Activated CD4-positive, alpha-beta T cell treated with anti-CD3 and anti-CD28 coated beads, Interleukin-2, amount 50 U/mL, for 16 hours (primary cell): ENCODE measurements at regions not wholly inside any gene's neighbourhood (a gene's known extent, or its start where the extent isn't known, plus 50 kb on each side); places are given as distances from the start of the nearest gene placed in this dataset.

Experiments
- DNase-seq: peaks from one replicate; pipeline ENCODE4 v3.0.0-alpha.2; 2020

- no peak for DNase-seq
Measured at GRCh38 chr14:53793790-53794505, 162.7 kb downstream of the BMP4 start.

DNA sequence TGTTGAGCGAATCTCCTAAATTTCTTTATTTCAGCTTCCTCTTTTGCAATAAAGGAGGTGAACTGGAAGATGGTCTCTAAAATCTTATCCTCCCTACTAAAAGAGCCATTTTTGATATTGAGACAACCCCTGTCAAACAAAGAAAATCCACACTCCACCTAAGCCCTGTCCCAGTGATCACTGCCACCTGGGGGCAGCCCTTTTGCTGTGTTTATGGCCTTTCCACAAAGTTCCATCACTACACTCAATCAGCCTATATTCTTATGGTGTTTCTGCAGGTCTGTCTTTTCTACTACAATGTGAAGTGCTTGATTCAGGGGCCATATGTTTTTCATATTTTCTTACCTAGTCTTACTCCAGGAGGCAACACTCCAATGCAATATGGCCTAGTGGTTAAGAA, 163.7 kb downstream of the BMP4 start:
- no peak for DNase-seq

DNA sequence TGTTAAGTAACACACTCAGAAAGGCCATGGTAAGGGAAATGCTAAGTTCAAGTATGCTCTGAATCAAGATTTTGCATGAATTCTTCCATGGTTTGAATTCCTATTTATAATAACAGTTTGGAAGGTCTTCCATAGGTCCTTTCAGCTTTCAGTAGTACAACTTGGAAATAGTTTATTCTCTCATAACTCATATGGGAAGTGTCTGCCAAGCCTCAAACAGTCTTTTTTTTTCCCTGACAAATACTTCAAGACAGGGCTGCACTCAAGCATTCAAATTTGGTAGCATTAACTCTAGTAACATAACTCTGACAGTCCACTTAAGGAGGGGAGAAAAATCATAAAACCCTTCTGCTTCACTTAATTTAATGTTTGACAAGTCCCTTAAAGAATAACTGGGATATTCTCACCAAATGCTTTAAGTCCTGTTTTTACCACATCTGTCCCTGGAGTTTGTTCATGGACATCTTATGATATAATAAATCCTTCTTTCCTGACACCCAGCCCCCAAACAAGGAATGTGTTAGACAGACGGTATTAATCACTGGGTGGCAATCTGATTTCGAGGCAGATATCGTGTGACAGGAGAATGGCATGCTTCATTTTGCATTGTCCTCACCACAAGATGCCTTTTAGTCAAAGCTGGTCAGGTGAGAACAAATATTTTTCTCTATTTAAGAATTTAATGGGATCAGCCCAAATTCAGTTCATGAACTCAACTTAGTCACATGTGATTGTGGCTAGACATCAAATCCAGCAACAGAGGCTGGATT, 165.7 kb downstream of the BMP4 start:
- no peak for DNase-seq

GRCh38 chr14:53788566-53788965, 168.1 kb downstream of the BMP4 start:
- no peak for DNase-seq

DNA sequence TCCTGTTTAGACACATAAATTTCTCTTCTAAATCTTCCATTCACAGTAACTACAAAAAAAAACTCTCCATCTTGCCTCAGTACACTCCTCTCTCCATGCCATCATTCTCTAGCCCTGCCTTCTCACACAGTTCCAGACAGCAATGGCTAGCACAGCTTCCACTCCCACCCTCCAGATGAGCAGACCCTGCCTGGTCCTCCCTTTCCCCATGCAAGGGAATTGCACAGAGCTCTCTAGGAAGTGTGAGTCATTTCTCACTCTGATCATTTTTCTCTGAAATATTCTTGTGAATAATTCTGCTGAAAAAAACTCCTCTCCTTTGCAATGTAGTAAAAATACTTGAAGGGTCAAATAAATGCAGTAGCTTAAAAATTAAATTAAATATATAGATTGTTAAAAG, 170.6 kb downstream of the BMP4 start:
- no peak for DNase-seq

DNA sequence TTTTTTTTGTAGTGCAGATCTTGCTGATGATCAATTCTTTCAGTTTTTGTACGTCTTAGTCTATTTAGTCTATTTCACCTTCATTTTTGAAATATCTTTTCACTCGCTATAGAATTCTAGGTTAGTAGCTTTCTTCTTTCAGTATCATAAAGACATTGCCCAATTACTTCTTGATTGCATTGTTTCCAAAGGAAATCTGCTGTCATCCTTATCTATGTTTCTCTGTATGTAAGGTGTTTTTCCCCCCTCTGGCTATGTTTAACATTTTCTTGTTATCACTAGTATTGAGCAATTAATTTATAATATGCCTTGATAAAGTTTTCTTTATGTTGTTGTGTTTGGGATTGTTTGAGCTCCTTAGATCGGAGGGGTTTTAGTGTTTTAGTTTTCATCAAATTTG, 171.9 kb downstream of the BMP4 start:
- no peak for DNase-seq

GRCh38 chr14:53783256-53783655, 173.4 kb downstream of the BMP4 start:
- no peak for DNase-seq

DNA sequence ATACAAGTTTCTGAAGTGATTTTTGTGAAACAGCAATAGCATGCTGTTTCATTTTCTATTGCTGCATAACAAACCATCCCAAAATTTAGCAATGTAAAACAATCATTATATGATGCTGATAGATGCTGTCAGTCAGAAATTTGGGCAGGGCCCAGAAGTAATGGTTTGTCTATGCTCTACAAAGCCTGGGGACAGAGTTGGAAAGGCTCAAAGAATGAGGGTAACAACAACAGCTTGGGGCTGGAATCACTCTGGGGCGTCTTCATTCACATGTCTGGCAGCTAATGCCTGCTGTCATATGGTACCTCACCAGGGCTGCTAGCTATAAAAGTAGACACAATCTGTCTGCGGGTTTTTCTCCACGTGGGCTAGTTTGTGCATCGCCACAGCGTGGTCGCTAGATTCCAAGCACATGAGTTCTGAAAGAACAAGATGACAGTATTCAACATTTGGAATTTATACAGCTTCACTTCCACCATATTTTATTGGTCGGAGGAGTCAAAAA, 176.5 kb downstream of the BMP4 start:
- DNase-seq, result no peak

- no peak for DNase-seq
Measured at GRCh38 chr14:53779301-53779700, 177.3 kb downstream of the BMP4 start.

DNA sequence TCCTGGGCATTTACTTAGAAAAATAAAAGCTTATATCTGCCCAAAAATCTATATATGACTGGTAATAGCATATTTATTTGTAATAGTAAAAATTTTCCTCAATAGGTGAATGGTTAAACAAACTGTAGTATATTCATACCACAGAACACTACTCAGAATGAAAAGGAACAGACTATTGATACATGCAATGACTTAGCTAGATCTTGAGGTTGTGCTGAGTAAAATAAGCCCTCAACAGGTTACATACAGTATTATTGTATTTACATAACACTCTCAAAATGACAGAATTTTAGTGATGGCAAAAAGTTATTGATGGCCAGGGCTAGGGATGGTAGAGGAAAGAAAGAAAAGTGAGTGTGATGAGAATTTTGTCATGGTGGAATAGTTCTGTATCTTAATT, 178.4 kb downstream of the BMP4 start:
- no peak for DNase-seq

DNA sequence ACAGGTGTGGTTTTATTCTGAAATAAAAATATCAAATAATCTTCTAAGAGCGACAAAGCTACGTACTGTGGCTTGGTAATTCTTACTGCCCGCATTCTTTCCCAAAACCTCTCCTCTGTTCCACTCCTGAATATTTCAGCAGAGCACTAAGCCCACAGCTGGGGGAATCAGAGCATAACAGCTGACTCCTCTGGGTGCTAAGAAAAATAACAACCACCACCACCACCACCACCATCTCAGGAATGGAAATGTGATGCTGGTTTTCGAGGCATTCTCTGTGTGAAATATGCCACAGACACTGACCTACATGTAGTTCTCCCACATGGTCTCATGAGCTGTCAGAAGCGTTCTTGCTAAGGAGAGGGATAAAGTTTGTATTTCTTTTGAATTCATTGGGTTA, 183.7 kb downstream of the BMP4 start:
- DNase-seq, result no peak

DNA sequence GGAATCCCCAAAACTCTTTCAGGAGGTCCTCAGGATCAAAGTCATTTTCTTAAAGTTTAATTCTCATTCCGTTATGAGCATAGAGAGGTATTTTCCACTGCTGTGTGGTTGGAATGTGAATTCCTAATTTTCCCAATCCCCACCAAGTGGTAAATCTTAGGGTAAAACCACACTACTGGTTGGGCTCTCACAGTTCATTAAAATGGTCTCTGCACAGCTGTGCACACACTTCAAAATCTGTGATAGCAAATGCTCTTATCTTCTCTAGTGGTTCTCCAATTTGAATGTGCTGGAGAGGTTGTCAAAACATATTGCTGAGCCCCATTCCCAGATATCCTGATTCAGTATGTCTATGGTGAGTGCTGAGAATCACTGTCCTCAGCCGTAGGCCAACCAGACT, 189.1 kb downstream of the BMP4 start:
- DNase-seq, result no peak

- DNase-seq, result no peak
Measured at GRCh38 chr14:53766601-53767000, 190.0 kb downstream of the BMP4 start.

DNA sequence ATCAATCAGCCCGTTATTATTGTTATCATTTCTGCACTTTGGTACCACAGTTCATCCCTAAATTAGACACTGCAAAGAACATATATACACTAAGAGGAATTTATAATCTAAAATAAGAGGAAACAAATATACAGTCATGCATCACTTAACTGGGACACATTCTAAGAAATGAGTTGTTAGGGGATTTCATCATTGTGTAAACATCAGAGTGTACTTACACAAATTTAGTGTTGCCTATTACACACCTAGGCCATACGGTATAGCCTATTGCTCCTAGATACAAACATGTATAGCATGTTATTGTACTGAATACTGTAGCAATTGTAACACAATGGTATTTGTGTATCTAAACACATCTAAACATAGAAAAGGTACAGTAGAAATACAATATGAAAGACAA, 190.5 kb downstream of the BMP4 start:
- no peak for DNase-seq

- DNase-seq, result no peak
Measured at GRCh38 chr14:53764846-53765245, 191.8 kb downstream of the BMP4 start.

- DNase-seq, result no peak
Measured at GRCh38 chr14:53758141-53758540, 198.5 kb downstream of the BMP4 start.

- no peak for DNase-seq
Measured at GRCh38 chr14:53757732-53758131, 198.9 kb downstream of the BMP4 start.

- DNase-seq, result no peak
Measured at GRCh38 chr14:53751650-53752049, 205.0 kb downstream of the BMP4 start.

DNA sequence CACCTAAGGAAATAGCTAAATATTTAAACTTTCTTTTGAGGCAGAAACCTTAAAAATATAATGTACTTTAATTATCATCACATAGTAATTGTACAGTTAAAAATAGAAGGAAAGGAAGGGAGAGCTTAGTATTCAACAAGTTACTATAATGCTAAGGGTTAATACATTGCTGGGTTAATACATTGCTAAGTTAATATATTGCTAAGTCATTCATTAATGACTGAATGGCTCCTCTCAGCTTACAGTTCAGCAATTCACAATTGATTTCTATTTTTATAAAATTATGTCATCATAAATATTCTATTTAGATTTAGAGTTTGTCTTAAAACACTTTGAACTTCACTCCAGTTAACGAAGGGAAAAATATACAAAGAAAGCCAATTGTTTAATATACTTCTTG, 207.9 kb downstream of the BMP4 start:
- DNase-seq, result no peak

GRCh38 chr14:53744857-53745256, 211.8 kb downstream of the BMP4 start:
- no peak for DNase-seq

DNA sequence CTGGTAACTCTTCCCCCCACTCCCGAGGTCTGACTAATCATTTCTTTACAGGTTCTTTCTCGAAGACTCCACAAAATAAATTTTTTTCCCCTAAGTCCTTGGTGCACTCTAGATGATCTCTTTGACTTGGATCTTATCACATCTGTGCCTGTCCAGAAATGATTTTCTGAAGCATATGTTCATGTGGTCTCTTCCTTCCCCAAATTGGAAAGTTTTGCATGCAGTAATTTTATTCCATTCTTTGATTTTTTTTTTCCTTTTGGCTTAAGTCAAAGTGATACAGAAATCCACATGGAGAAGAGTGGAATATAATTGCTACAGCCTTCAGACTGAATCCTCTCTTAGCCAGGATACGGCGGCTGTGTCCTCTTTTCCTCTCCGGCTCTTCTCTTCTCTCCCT, 213.3 kb downstream of the BMP4 start:
- no peak for DNase-seq

DNA sequence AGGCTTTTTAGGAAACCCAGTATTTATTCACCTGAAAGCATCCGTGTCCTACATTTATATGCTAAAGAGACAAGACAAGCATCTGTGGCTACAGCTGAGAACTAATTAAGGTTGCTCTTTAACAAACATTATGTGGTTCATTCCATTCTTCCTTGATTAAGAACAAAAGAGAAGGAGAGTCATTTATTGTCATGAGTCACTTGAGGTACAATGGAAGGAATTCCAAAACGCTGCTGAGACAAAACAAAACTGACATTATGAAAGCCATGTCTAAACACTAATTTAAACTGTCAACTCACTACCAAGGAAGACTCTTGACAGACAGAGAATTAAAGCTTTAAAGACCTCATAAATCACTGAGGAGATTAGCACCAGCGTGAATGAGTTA, 214.4 kb downstream of the BMP4 start:
- no peak for DNase-seq

GRCh38 chr14:53741479-53742232, 215.0 kb downstream of the BMP4 start:
- DNase-seq, result no peak

GRCh38 chr14:53740570-53740969, 216.1 kb downstream of the BMP4 start:
- no peak for DNase-seq
